H1 (cell line): ENCODE measurements at regions not wholly inside any gene's neighbourhood (a gene's known extent, or its start where the extent isn't known, plus 50 kb on each side); places are given as distances from the start of the nearest gene placed in this dataset.

Source experiments
- CBX5 ChIP-seq: fragments of 300-800, 300-1000 bp; sonication (generic); IDR thresholded peaks from 2 replicates; pipeline ENCODE4 v1.7.1; 2016; ENCODE audit warnings: antibody characterized with exemption, low read length, low read depth
- CREB1 ChIP-seq: IDR thresholded peaks from 2 replicates; pipeline ENCODE4 v1.6.1; 2012; ENCODE audit warnings: inconsistent platforms
- EGR1 ChIP-seq: IDR thresholded peaks from 2 replicates; pipeline ENCODE4 v1.6.1; 2011; ENCODE audit warnings: low read depth, low read length, borderline replicate concordance
- EP300 ChIP-seq, 2 experiments: IDR thresholded peaks; 1 replicate in 1 of 2; 2 replicates in 1 of 2; pipeline ENCODE4 v1.6.1; 2011 to 2012; ENCODE audit warnings: low read depth in 2 of 2, low read length in 2 of 2, mild to moderate bottlenecking in 2 of 2, borderline replicate concordance in 1 of 2, inconsistent platforms in 1 of 2, moderate library complexity in 1 of 2
- FOSL1 ChIP-seq: IDR thresholded peaks from 2 replicates; pipeline ENCODE4 v1.6.1; 2011; ENCODE audit warnings: mild to moderate bottlenecking, low read depth, low read length, moderate library complexity; ENCODE audit not compliant: insufficient read depth
- HDAC6 ChIP-seq: IDR thresholded peaks from one replicate; pipeline ENCODE4 v1.7.1; 2012; ENCODE audit warnings: low read depth, mild to moderate bottlenecking, inconsistent platforms, low read length, moderate library complexity
- NANOG ChIP-seq: IDR thresholded peaks from 2 replicates; pipeline ENCODE4 v1.6.1; 2011; ENCODE audit warnings: low read length, low read depth, mild to moderate bottlenecking, inconsistent platforms; ENCODE audit not compliant: insufficient read depth, poor library complexity, severe bottlenecking
- RFX5 ChIP-seq: IDR thresholded peaks from 2 replicates; pipeline ENCODE4 v1.6.1; 2011; ENCODE audit warnings: low read depth, low read length, improper control_type of control experiment, borderline replicate concordance
- TF ChIP-seq, protein P1 (sequence below): IDR thresholded peaks from 2 replicates; pipeline ENCODE4 v1.6.1; 2011; ENCODE audit warnings: low read depth, mild to moderate bottlenecking, low read length; ENCODE audit not compliant: insufficient read depth

DNA sequence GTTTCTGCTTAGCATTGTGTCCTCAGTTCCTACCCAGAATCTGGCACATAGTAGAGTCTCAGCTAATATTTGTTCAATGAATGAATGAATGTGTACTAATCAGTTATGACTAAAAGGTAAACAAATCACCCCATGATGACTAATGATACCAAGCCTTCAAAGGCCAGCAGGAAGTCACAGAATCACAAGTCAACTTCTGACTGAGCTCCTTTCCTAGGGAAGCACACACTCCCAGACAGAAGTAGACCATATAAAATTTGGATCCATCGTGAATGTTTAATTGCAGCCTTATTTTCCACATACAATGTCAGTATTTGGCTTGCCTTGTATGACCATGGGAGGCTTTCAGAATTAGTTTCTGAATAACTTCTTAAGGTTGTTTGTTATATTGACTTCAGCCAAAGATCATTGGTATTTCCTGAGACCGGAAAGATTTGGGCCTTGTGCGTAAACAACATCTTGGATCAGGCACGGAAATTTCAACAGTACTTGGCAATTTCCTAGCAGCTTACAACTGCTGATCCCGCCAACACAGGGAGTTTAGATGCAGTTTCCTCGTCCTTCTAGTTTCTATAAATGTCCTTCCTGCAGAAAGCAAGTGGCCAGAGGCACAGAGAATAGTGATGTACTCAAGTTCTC is 185.9 kb upstream of the ATP1B1 start (continued):
- TF ChIP-seq, protein P1, sequence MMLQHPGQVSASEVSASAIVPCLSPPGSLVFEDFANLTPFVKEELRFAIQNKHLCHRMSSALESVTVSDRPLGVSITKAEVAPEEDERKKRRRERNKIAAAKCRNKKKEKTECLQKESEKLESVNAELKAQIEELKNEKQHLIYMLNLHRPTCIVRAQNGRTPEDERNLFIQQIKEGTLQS: no peak
- TF ChIP-seq HDAC6 (no peak), FOSL1 (no peak), EGR1 (no peak), RFX5 (no peak), EP300 (IDR thresholded peaks at IDR 0.05; ENCODE audit: borderline replicate concordance in 1 of 2, low read depth in 2 of 2, low read length in 2 of 2) (no peak), CREB1 (no peak), NANOG (no peak), CBX5 (no peak)
